Vagina (tissue), 2 donors: ENCODE measurements at regions not wholly inside any gene's neighbourhood (a gene's known extent, or its start where the extent isn't known, plus 50 kb on each side); places are given as distances from the start of the nearest gene placed in this dataset.

Experiments
- POLR2A ChIP-seq, 2 donors: fragments of 450-650 bp; IDR thresholded peaks; one replicate each; pipeline ENCODE4 v1.6.1; 2017; ENCODE audit warnings: antibody characterized with exemption in 2 of 2, mild to moderate bottlenecking in 2 of 2, moderate library complexity in 2 of 2
- POLR2AphosphoS5 ChIP-seq, 2 donors: sonication (generic); formaldehyde crosslinking; IDR thresholded peaks; one replicate each; pipeline ENCODE4 v1.9.0; 2017; ENCODE audit warnings: antibody characterized with exemption in 2 of 2, mild to moderate bottlenecking in 2 of 2, low read depth in 1 of 2; ENCODE audit not compliant: insufficient read depth in 1 of 2
- TF ChIP-seq, protein P1 (sequence below), 3 experiments: fragments of 450-650 bp in 2 of 3; fragments of 200-600 bp in 1 of 3; sonication (generic) in 1 of 3; IDR thresholded peaks; one replicate each; pipeline ENCODE4 v1.5.1; 2017 to 2019; ENCODE audit warnings: antibody characterized with exemption in 3 of 3, mild to moderate bottlenecking in 2 of 3, moderate library complexity in 2 of 3

DNA sequence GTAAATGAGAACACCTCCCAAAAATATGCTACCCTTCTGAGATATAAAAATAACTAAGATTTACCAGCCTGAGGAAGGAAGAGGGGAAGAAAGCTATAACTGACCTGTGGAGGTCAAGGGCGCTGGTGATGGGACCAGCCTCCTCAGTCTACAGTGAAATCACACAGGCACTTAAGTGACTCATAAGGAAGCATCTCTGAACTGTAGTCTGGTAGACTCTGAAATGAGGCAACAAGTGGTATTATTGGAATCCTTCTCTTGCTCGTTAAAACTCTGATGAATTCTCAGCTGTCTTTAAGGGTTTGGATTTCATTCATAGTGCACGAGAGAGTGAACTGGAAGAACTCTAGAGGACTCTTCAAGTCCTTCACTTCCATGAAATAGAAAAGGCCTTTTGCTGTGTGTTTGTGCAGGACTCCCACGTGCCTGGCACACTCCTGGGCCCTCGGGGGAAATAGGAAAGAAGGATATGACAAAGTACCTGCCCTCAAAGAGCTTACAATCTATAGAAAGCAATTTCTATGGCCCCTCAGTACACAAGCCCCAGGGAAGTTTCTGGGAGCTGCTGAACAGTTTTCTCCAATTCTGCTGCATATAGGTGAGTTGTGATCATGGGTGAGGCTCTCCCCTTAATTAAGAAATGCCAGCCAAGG is 231.8 kb upstream of the RREB1 start:
- TF ChIP-seq, protein P1, sequence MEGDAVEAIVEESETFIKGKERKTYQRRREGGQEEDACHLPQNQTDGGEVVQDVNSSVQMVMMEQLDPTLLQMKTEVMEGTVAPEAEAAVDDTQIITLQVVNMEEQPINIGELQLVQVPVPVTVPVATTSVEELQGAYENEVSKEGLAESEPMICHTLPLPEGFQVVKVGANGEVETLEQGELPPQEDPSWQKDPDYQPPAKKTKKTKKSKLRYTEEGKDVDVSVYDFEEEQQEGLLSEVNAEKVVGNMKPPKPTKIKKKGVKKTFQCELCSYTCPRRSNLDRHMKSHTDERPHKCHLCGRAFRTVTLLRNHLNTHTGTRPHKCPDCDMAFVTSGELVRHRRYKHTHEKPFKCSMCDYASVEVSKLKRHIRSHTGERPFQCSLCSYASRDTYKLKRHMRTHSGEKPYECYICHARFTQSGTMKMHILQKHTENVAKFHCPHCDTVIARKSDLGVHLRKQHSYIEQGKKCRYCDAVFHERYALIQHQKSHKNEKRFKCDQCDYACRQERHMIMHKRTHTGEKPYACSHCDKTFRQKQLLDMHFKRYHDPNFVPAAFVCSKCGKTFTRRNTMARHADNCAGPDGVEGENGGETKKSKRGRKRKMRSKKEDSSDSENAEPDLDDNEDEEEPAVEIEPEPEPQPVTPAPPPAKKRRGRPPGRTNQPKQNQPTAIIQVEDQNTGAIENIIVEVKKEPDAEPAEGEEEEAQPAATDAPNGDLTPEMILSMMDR (IDR thresholded peaks at IDR 0.05), result no peak
- no peak for TF ChIP-seq POLR2A (IDR thresholded peaks at IDR 0.05)
- peak in 1 of 2 donors; percentile 56 for TF ChIP-seq POLR2AphosphoS5 (IDR thresholded peaks at IDR 0.05; ENCODE audit: insufficient read depth in 1 of 2, low read depth in 1 of 2)
